H7 (cell line): ENCODE measurements at regions not wholly inside any gene's neighbourhood (a gene's known extent, or its start where the extent isn't known, plus 50 kb on each side); places are given as distances from the start of the nearest gene placed in this dataset.

Source experiments
- DNase-seq: peaks from one replicate; pipeline ENCODE4 v3.0.0; 2012
- H3K27me3 ChIP-seq: 2 replicates; pipeline ENCODE4 v1.6.0; 2011; ENCODE audit warnings: mild to moderate bottlenecking, low read length; ENCODE audit not compliant: control insufficient read depth, insufficient read depth
- H3K36me3 ChIP-seq: replicated peaks from 2 replicates; pipeline ENCODE4 v1.5.1; 2011; ENCODE audit warnings: low read length; ENCODE audit not compliant: control insufficient read depth, insufficient read depth
- H3K4me3 ChIP-seq: 2 replicates; pipeline ENCODE4 v1.5.1; 2011; ENCODE audit warnings: low read depth, mild to moderate bottlenecking, control low read depth, low read length, moderate library complexity; ENCODE audit not compliant: insufficient read depth

- no peaks in the 10 kb centered on the region for H3K27me3 ChIP-seq
- DNase-seq: no peak
- no peaks in the 10 kb centered on the region for H3K36me3 ChIP-seq
- H3K4me3 ChIP-seq: no peak overlapping the region
Observed at GRCh38 chr2:239629926-239630617, 229.3 kb upstream of the HDAC4 start.

DNA sequence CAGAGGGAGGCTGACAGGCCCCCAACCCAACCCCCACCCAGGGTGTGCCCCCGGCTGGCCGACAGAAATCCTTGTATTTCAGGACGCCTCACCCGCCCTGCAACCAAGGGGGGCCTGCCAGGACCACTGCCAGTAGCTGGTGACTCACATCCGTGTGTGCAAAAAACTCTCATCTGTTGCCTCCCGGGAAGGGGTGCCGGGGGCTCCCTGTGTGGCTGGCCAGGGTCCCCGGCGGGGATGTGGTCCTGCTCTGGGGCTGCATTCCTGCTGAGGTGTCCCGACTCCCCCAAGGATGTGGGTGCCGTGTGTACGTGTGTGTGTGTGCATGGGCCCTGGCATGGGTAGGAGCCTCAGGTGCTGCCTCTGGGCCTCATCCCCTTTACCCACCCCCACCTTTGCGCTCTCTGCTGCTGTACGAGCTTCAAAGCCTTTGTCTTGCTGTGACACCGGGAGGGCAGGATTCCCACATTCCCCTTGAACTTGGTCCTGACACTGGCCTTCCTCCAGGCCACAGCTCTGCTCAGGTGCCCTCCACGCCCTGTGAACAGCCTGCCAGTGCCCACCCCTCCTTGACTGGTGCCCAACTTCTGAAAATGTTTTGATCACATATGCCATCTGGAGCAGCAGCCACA, 226.3 kb upstream of the HDAC4 start:
- Histone ChIP-seq H3K27me3 (no peaks in the 10 kb centered on the region), H3K4me3 (no peak overlapping the region), H3K36me3 (no peaks in the 10 kb centered on the region)
- DNase-seq: peak; percentile 70

GRCh38 chr2:239625971-239626734, 225.3 kb upstream of the HDAC4 start:
- H3K4me3 ChIP-seq: no peak overlapping the region

GRCh38 chr2:239625156-239625845, 224.5 kb upstream of the HDAC4 start:
- no peaks in the 10 kb centered on the region for H3K27me3 ChIP-seq
- DNase-seq: no peak
- H3K4me3 ChIP-seq: no peak overlapping the region
- no peaks in the 10 kb centered on the region for H3K36me3 ChIP-seq

More at GRCh38 chr2:239625971-239626734, 225.3 kb upstream of the HDAC4 start:
- DNase-seq: no peak
- H3K27me3 ChIP-seq: no peaks in the 10 kb centered on the region
- no peaks in the 10 kb centered on the region for H3K36me3 ChIP-seq

- no peak for DNase-seq
- no peaks in the 10 kb centered on the region for H3K36me3 ChIP-seq
- no peaks in the 10 kb centered on the region for H3K27me3 ChIP-seq
- no peak overlapping the region for H3K4me3 ChIP-seq
Observed at GRCh38 chr2:239621611-239622010, 220.8 kb upstream of the HDAC4 start.

DNA sequence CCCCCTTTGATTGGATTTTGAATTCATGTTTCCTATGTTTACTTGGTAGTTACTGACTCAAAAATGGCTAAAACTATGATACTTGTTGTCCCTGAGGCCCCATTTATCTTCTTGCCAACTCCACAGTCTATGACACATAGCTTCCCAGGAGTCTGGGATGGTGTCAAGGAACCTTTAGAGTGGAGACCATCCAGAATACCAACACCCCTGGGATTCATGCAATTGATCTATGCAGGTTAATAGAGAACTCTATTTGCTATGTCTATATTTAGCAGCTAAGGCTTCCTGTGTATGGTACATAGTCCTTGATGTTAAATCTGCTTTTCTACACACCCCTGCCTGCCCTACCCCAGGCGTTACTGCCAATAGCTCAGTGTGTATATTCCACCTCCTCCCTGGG, 218.5 kb upstream of the HDAC4 start:
- H3K36me3 ChIP-seq: no peaks in the 10 kb centered on the region
- DNase-seq: no peak
- no peak overlapping the region for H3K4me3 ChIP-seq
- no peaks in the 10 kb centered on the region for H3K27me3 ChIP-seq

- H3K36me3 ChIP-seq: no peaks in the 10 kb centered on the region
- H3K27me3 ChIP-seq: no peaks in the 10 kb centered on the region
- DNase-seq: no peak
- no peak overlapping the region for H3K4me3 ChIP-seq
Observed at GRCh38 chr2:239616729-239617128, 215.9 kb upstream of the HDAC4 start.

DNA sequence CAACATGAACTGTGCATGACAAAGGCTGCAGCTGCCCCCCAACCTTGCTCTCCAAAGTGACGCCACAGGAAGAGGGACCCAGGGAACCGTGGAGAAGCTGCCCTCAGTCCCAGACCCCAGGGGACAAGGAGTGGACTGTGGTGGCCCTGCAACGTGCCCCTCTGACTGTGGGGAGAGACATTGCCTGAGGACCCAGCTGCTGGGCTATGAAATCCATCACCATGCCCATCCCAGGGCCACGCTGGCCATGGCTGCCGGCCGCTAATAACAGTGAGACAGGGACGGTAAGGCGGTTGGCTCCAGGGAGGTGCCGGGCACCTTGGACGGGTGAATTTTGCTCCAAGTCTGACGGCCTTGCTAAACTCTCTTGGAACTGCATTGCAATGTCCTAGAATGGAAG, 211.3 kb upstream of the HDAC4 start:
- Histone ChIP-seq H3K36me3 (no peaks in the 10 kb centered on the region), H3K27me3 (no peaks in the 10 kb centered on the region), H3K4me3 (no peak overlapping the region)
- no peak for DNase-seq

- no peak overlapping the region for H3K4me3 ChIP-seq
- peak; percentile 38 for DNase-seq
- H3K27me3 ChIP-seq: no peaks in the 10 kb centered on the region
Observed at GRCh38 chr2:239611222-239611795, 210.5 kb upstream of the HDAC4 start.

DNA sequence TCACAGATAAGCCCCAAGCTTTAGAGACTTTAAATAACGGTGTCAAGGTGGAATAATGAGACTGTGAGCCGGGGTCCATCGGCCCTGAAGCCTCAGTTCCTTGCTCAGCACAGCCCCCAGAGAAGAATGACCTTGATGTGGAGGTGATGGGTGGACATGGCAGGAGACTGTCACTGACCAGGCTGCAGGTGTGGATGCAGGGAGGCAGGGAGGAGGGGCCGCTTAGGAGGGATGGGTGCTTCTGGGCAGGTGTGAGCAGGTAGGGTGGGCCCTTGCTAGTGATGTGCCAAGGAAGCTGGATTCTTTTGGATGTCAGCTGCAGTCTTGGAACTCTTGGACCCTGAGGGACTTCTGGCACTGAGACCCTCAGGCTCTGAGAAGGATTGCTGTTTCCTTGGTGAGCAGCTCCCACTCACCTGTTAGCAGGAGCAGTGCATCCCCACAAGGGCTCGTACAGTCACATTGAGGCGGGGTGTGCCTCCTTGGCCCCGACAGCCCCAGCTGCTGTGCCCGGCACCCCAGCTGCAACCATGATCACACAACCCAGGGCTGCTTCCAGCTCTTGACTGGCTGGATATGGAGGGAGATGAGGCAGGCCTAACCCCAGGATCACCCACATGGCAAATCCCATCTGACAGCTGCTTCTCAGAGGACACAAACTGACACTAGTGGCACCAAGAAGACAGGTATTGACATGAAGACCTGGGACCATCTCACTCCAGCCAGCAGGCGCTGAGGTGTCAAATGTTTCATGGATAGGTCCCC, 209.8 kb upstream of the HDAC4 start:
- no peaks in the 10 kb centered on the region for H3K36me3 ChIP-seq
- no peak overlapping the region for H3K4me3 ChIP-seq
- peak; percentile 30 for DNase-seq
- no peaks in the 10 kb centered on the region for H3K27me3 ChIP-seq

More at GRCh38 chr2:239611222-239611795, 210.5 kb upstream of the HDAC4 start:
- H3K36me3 ChIP-seq: no peaks in the 10 kb centered on the region

- Histone ChIP-seq H3K27me3 (no peaks in the 10 kb centered on the region), H3K4me3 (no peak overlapping the region), H3K36me3 (no peaks in the 10 kb centered on the region)
- DNase-seq: no peak
Observed at GRCh38 chr2:239609607-239610310, 208.9 kb upstream of the HDAC4 start.

GRCh38 chr2:239609162-239609561, 208.3 kb upstream of the HDAC4 start:
- Histone ChIP-seq H3K36me3 (no peaks in the 10 kb centered on the region), H3K27me3 (no peaks in the 10 kb centered on the region), H3K4me3 (no peak overlapping the region)
- peak; percentile 62 for DNase-seq

- DNase-seq: peak; percentile 44
- no peaks in the 10 kb centered on the region for H3K36me3 ChIP-seq
- no peak overlapping the region for H3K4me3 ChIP-seq
- no peaks in the 10 kb centered on the region for H3K27me3 ChIP-seq
Observed at GRCh38 chr2:239608723-239609122, 207.9 kb upstream of the HDAC4 start.
